Mesendoderm (in vitro differentiated cells): ENCODE measurements at regions not wholly inside any gene's neighbourhood (a gene's known extent, or its start where the extent isn't known, plus 50 kb on each side); places are given as distances from the start of the nearest gene placed in this dataset.

ENCODE experiments used
- DNase-seq: peaks from one replicate; pipeline ENCODE4 v3.0.0; 2013
- H2AK5ac ChIP-seq: 2 replicates; pipeline ENCODE4 v1.6.1; 2013; ENCODE audit warnings: low read length, inconsistent platforms
- H2BK120ac ChIP-seq: 2 replicates; pipeline ENCODE4 v1.6.1; 2013; ENCODE audit warnings: low read depth, mild to moderate bottlenecking, low read length, moderate library complexity, mixed read lengths
- H2BK15ac ChIP-seq: replicated peaks from 2 replicates; pipeline ENCODE4 v1.6.1; 2013; ENCODE audit warnings: low read depth, mild to moderate bottlenecking, moderate library complexity
- H2BK5ac ChIP-seq: 2 replicates; pipeline ENCODE4 v1.6.1; 2013; ENCODE audit warnings: low read length, inconsistent platforms
- H3K18ac ChIP-seq: 2 replicates; pipeline ENCODE4 v1.6.1; 2013; ENCODE audit warnings: mild to moderate bottlenecking, low read length, mixed read lengths
- H3K23ac ChIP-seq: one replicate; pipeline ENCODE4 v1.6.1; 2013; ENCODE audit warnings: low read length
- H3K27ac ChIP-seq: 2 replicates; pipeline ENCODE4 v1.5.1; 2013; ENCODE audit warnings: low read depth, mild to moderate bottlenecking, inconsistent platforms, low read length, moderate library complexity
- H3K27me3 ChIP-seq: 2 replicates; pipeline ENCODE4 v1.6.1; 2013; ENCODE audit warnings: low read length, control low read depth, mild to moderate bottlenecking, inconsistent platforms; ENCODE audit not compliant: insufficient read depth, poor library complexity
- H3K36me3 ChIP-seq: 2 replicates; pipeline ENCODE4 v1.6.1; 2013; ENCODE audit warnings: low read length, inconsistent platforms; ENCODE audit not compliant: control insufficient read depth, insufficient read depth
- H3K4ac ChIP-seq: one replicate; pipeline ENCODE4 v1.6.1; 2013; ENCODE audit warnings: low read depth, mild to moderate bottlenecking, low read length, moderate library complexity
- H3K4me1 ChIP-seq: 2 replicates; pipeline ENCODE4 v1.6.1; 2013; ENCODE audit warnings: low read depth, low read length, inconsistent platforms; ENCODE audit not compliant: control insufficient read depth
- H3K4me2 ChIP-seq: 2 replicates; pipeline ENCODE4 v1.6.1; 2013; ENCODE audit warnings: low read length
- H3K4me3 ChIP-seq: 2 replicates; pipeline ENCODE4 v1.5.1; 2013; ENCODE audit warnings: mild to moderate bottlenecking, low read length
- H3K56ac ChIP-seq: one replicate; pipeline ENCODE4 v1.6.1; 2013; ENCODE audit warnings: low read length
- H3K79me1 ChIP-seq: 2 replicates; pipeline ENCODE4 v1.6.1; 2013; ENCODE audit warnings: low read length, inconsistent platforms
- H3K79me2 ChIP-seq: 2 replicates; pipeline ENCODE4 v1.6.1; 2013; ENCODE audit warnings: mild to moderate bottlenecking, low read length; ENCODE audit not compliant: control insufficient read depth, insufficient read depth
- H3K9ac ChIP-seq: 2 replicates; pipeline ENCODE4 v1.6.1; 2013; ENCODE audit warnings: low read length, inconsistent platforms
- H4K5ac ChIP-seq: one replicate; pipeline ENCODE4 v1.6.1; 2013; ENCODE audit warnings: low read length
- H4K8ac ChIP-seq: one replicate; pipeline ENCODE4 v1.6.1; 2013; ENCODE audit warnings: low read depth, mild to moderate bottlenecking, control low read depth, low read length, moderate library complexity
- WGBS: extraction: QIAGEN DNeasy Blood & Tissue Kit; methylation state at CpG from one replicate; pipeline ENCODE4 v1.1.7; 2013; ENCODE audit warnings: low lambda C conversion rate, missing lambda C conversion rate; ENCODE audit not compliant: insufficient coverage; ENCODE audit errors: extremely low coverage; 5-methylcytosine and 5-hydroxymethylcytosine counted together

- no peaks in the 10 kb centered on the region for H3K79me1 ChIP-seq
- H3K4me1 ChIP-seq: no peaks in the 10 kb centered on the region
- no peak overlapping the region for H2BK120ac ChIP-seq
- no peak overlapping the region for H3K4me3 ChIP-seq
- H3K4ac ChIP-seq: no peak overlapping the region
- no peak overlapping the region for H4K5ac ChIP-seq
- no CpG with 5 or more reads among the region's 4 CpGs for WGBS
- H2BK5ac ChIP-seq: no peak overlapping the region
- no peak for DNase-seq
- H3K27ac ChIP-seq: no peak overlapping the region
- H3K27me3 ChIP-seq: no peaks in the 10 kb centered on the region
- no peak overlapping the region for H2BK15ac ChIP-seq
- H3K4me2 ChIP-seq: no peak overlapping the region
- no peaks in the 10 kb centered on the region for H3K36me3 ChIP-seq
- H3K23ac ChIP-seq: no peak overlapping the region
- H3K9ac ChIP-seq: no peak overlapping the region
- no peaks in the 10 kb centered on the region for H3K79me2 ChIP-seq
- H2AK5ac ChIP-seq: no peak overlapping the region
- no peak overlapping the region for H3K56ac ChIP-seq
- no peak overlapping the region for H3K18ac ChIP-seq
- no peak overlapping the region for H4K8ac ChIP-seq
Observed at GRCh38 chr21:29448766-29449165, 150.0 kb downstream of the BACH1 start.

GRCh38 chr21:29449306-29449950, 150.7 kb downstream of the BACH1 start:
- H3K18ac ChIP-seq: no peak overlapping the region
- H4K8ac ChIP-seq: no peak overlapping the region
- H3K4me3 ChIP-seq: no peak overlapping the region
- H4K5ac ChIP-seq: no peak overlapping the region
- H3K4me1 ChIP-seq: no peaks in the 10 kb centered on the region
- no peak for DNase-seq
- H3K4ac ChIP-seq: no peak overlapping the region
- H2BK5ac ChIP-seq: no peak overlapping the region
- no peaks in the 10 kb centered on the region for H3K79me2 ChIP-seq
- H3K27me3 ChIP-seq: no peaks in the 10 kb centered on the region
- H3K36me3 ChIP-seq: no peaks in the 10 kb centered on the region
- no CpG with 5 or more reads among the region's 6 CpGs for WGBS
- H2AK5ac ChIP-seq: no peak overlapping the region
- no peak overlapping the region for H3K23ac ChIP-seq
- no peak overlapping the region for H3K56ac ChIP-seq
- H3K79me1 ChIP-seq: no peaks in the 10 kb centered on the region
- no peak overlapping the region for H3K9ac ChIP-seq
- H2BK15ac ChIP-seq: no peak overlapping the region
- H3K4me2 ChIP-seq: no peak overlapping the region
- no peak overlapping the region for H3K27ac ChIP-seq
- no peak overlapping the region for H2BK120ac ChIP-seq

GRCh38 chr21:29450058-29450457, 151.3 kb downstream of the BACH1 start:
- no peak overlapping the region for H4K5ac ChIP-seq
- H3K36me3 ChIP-seq: no peaks in the 10 kb centered on the region
- no peak for DNase-seq
- no peaks in the 10 kb centered on the region for H3K4me1 ChIP-seq
- no peak overlapping the region for H3K27ac ChIP-seq
- H4K8ac ChIP-seq: no peak overlapping the region
- no peaks in the 10 kb centered on the region for H3K79me2 ChIP-seq
- no peak overlapping the region for H3K18ac ChIP-seq
- no peak overlapping the region for H3K23ac ChIP-seq
- no peak overlapping the region for H2BK5ac ChIP-seq
- H3K9ac ChIP-seq: no peak overlapping the region
- H2BK120ac ChIP-seq: no peak overlapping the region
- H3K4me2 ChIP-seq: no peak overlapping the region
- no peak overlapping the region for H2BK15ac ChIP-seq
- WGBS: no CpG with 5 or more reads among the region's 6 CpGs
- no peak overlapping the region for H3K4me3 ChIP-seq
- H3K56ac ChIP-seq: no peak overlapping the region
- H3K79me1 ChIP-seq: no peaks in the 10 kb centered on the region
- H3K27me3 ChIP-seq: no peaks in the 10 kb centered on the region
- no peak overlapping the region for H3K4ac ChIP-seq
- no peak overlapping the region for H2AK5ac ChIP-seq

DNA sequence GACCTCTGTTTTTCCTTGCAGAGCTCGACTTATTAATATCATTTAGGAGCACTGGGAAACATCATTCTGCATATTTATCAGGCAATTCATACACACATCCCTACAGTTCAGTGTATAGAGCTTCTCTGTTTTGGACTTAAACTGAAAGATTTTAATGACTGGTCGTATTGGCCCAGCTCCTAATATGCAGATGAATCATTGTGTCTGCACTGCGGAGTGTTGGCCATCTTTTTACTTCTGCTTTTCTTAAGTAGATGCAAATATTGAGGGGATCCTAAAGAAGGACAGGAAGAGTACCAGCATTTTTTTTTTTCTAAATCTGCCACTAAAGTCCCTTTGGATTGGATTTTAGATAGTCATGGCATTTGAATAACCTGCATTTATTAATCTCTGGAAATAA, 154.8 kb downstream of the BACH1 start:
- Histone ChIP-seq H3K56ac (no peak overlapping the region), H3K79me1 (no peaks in the 10 kb centered on the region), H3K27me3 (no peaks in the 10 kb centered on the region), H3K79me2 (no peaks in the 10 kb centered on the region), H3K27ac (no peak overlapping the region), H3K4me2 (no peak overlapping the region), H3K18ac (no peak overlapping the region), H2BK120ac (no peak overlapping the region), H3K36me3 (no peaks in the 10 kb centered on the region), H4K5ac (no peak overlapping the region), H4K8ac (no peak overlapping the region), H3K23ac (no peak overlapping the region), H2BK5ac (no peak overlapping the region), H3K4me3 (no peak overlapping the region), H3K4ac (no peak overlapping the region), H2AK5ac (no peak overlapping the region), H3K4me1 (no peaks in the 10 kb centered on the region), H2BK15ac (no peak overlapping the region), H3K9ac (no peak overlapping the region)
- no peak for DNase-seq
- WGBS: no CpG with 5 or more reads among the region's 3 CpGs

- Histone ChIP-seq H4K8ac (no peak overlapping the region), H3K9ac (no peak overlapping the region), H2BK15ac (no peak overlapping the region), H3K23ac (no peak overlapping the region), H3K4me1 (no peaks in the 10 kb centered on the region), H3K79me1 (no peaks in the 10 kb centered on the region), H3K18ac (no peak overlapping the region), H3K56ac (no peak overlapping the region), H2BK5ac (no peak overlapping the region), H3K79me2 (no peaks in the 10 kb centered on the region), H3K4me2 (no peak overlapping the region), H3K36me3 (no peaks in the 10 kb centered on the region), H3K27ac (no peak overlapping the region), H2AK5ac (no peak overlapping the region), H3K4ac (no peak overlapping the region), H3K4me3 (no peak overlapping the region), H3K27me3 (no peaks in the 10 kb centered on the region), H2BK120ac (no peak overlapping the region), H4K5ac (no peak overlapping the region)
- WGBS: no CpG with 5 or more reads among the region's 1 CpG
- DNase-seq: no peak
Observed at GRCh38 chr21:29454179-29454578, 155.5 kb downstream of the BACH1 start.

- Histone ChIP-seq H3K27me3 (no peaks in the 10 kb centered on the region), H3K79me1 (no peaks in the 10 kb centered on the region), H3K56ac (no peak overlapping the region), H3K27ac (no peak overlapping the region), H3K4ac (no peak overlapping the region), H2BK15ac (no peak overlapping the region), H4K8ac (no peak overlapping the region), H3K4me2 (no peak overlapping the region), H2BK120ac (no peak overlapping the region), H3K23ac (no peak overlapping the region), H3K36me3 (no peaks in the 10 kb centered on the region), H3K9ac (no peak overlapping the region), H2BK5ac (no peak overlapping the region), H3K79me2 (no peaks in the 10 kb centered on the region), H3K4me3 (no peak overlapping the region), H3K4me1 (no peaks in the 10 kb centered on the region), H4K5ac (no peak overlapping the region), H2AK5ac (no peak overlapping the region), H3K18ac (no peak overlapping the region)
- no CpG with 5 or more reads among the region's 1 CpG for WGBS
- DNase-seq: no peak
Observed at GRCh38 chr21:29462479-29462878, 163.8 kb downstream of the BACH1 start.
